ENCODE measurements at regions not wholly inside any gene's neighbourhood (a gene's known extent, or its start where the extent isn't known, plus 50 kb on each side); places are given as distances from the start of the nearest gene placed in this dataset.

DNA sequence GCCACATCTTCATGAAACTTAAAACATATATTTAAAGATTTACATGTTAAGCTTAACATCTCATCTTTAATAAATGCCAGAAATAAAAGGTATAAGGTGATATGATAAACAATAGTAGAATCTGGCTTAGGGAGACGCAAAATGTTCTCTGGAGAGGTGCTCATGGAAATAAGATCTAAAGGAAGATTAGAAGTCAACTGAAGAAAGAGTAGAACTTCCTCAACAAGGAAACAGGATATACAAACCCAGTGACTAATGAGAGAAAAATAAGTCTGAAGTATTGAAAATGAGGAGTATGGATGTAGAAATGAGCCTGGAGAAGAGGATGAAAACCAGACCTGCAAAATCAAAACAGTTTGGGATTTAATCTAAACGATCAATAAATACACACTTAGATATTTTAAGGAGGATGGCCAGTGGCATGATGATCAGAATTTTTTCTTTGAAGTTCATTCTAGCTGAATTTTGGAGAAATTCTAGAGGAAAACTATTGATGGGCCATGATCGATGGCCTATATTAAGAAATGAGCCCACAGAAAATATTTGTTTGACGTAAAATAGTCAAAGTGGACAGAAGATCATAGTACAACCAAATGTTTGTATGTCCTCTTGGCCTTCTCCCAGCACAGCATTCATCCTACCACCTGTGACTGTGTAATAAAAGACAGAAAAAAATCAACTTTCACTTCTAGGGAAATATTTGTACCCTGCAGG is 387.9 kb upstream of the PTBP2 start:
- in situ Hi-C loops (cut with HindIII; ENCODE audit: extremely low pct_ligation_motif_present, low pct_unique_long_range_greater_than_20kb) (no loop called here), intact Hi-C loops (cut with micrococcal nuclease; ENCODE audit: unreplicated experiment) (no loop called here)
- Histone ChIP-seq H3K4me3 (replicated peaks in 1 of 3; ENCODE audit: insufficient read depth in 1 of 3, low read depth in 2 of 3, low read length in 3 of 3) (no peak overlapping the region), H3K4me1 (ENCODE audit: insufficient read depth, low read length) (no peaks in the 10 kb centered on the region), H3K27me3 (ENCODE audit: control insufficient read depth in 1 of 2, insufficient read depth in 2 of 2, low read length in 2 of 2) (no peaks in the 10 kb centered on the region), H3K79me2 (ENCODE audit: insufficient read depth, low read length) (no peaks in the 10 kb centered on the region), H4K20me1 (ENCODE audit: insufficient read depth, low read length) (no peaks in the 10 kb centered on the region), H3K27ac (ENCODE audit: extremely low read length, insufficient read depth, low read length) (no peak overlapping the region), H2AFZ (ENCODE audit: low read length) (no peak overlapping the region), H3K36me3 (replicated peaks in 1 of 2; ENCODE audit: control insufficient read depth in 1 of 2, insufficient read depth in 2 of 2, low read length in 2 of 2) (no peaks in the 10 kb centered on the region), H3K9me3 (ENCODE audit: low read length) (no peaks in the 10 kb centered on the region), H3K9ac (ENCODE audit: insufficient read depth, low read depth, low read length) (no peak overlapping the region), H3K4me2 (ENCODE audit: low read depth, low read length) (no peak overlapping the region)
- DNase-seq (ENCODE audit: low spot score) (no peak), ATAC-seq (peak; percentile 35; the same call in 1 of the 3 replicates), FAIRE-seq (no peak)
- POLR2A ChIA-PET: no interaction called here
- 22% methylated on average over 4 of the region's 4 CpGs for WGBS (ENCODE audit: low lambda C conversion rate)
- CTCF ChIA-PET (ENCODE audit: low intra/inter-chr PET ratio, low total read pairs): no interaction called here
- no peak for TF ChIP-seq NFATC3 (CRISPR knock-in tag; IDR thresholded peaks at IDR 0.05)
- TF ChIP-seq KLF12 (CRISPR knock-in tag; IDR thresholded peaks at IDR 0.05; ENCODE audit: borderline replicate concordance): no peak
- no peak for TF ChIP-seq MTA1 (CRISPR knock-in tag; IDR thresholded peaks at IDR 0.05; ENCODE audit: borderline replicate concordance)
- no peak for TF ChIP-seq KDM5B (CRISPR knock-in tag; IDR thresholded peaks at IDR 0.05; ENCODE audit: borderline replicate concordance)
- no peak for TF ChIP-seq ETV5 (CRISPR knock-in tag; IDR thresholded peaks at IDR 0.05; ENCODE audit: borderline replicate concordance)
- TF ChIP-seq ZNF672 (CRISPR knock-in tag; IDR thresholded peaks at IDR 0.05): no peak
- no peak for TF ChIP-seq ATF5 (CRISPR knock-in tag; IDR thresholded peaks at IDR 0.05; ENCODE audit: low read depth)
- no peak for TF ChIP-seq THYN1 (CRISPR knock-in tag; IDR thresholded peaks at IDR 0.05; ENCODE audit: borderline replicate concordance, low read depth)
- no peak for TF ChIP-seq ZNF550 (CRISPR knock-in tag; IDR thresholded peaks at IDR 0.05; ENCODE audit: borderline replicate concordance)
- TF ChIP-seq, protein P1, sequence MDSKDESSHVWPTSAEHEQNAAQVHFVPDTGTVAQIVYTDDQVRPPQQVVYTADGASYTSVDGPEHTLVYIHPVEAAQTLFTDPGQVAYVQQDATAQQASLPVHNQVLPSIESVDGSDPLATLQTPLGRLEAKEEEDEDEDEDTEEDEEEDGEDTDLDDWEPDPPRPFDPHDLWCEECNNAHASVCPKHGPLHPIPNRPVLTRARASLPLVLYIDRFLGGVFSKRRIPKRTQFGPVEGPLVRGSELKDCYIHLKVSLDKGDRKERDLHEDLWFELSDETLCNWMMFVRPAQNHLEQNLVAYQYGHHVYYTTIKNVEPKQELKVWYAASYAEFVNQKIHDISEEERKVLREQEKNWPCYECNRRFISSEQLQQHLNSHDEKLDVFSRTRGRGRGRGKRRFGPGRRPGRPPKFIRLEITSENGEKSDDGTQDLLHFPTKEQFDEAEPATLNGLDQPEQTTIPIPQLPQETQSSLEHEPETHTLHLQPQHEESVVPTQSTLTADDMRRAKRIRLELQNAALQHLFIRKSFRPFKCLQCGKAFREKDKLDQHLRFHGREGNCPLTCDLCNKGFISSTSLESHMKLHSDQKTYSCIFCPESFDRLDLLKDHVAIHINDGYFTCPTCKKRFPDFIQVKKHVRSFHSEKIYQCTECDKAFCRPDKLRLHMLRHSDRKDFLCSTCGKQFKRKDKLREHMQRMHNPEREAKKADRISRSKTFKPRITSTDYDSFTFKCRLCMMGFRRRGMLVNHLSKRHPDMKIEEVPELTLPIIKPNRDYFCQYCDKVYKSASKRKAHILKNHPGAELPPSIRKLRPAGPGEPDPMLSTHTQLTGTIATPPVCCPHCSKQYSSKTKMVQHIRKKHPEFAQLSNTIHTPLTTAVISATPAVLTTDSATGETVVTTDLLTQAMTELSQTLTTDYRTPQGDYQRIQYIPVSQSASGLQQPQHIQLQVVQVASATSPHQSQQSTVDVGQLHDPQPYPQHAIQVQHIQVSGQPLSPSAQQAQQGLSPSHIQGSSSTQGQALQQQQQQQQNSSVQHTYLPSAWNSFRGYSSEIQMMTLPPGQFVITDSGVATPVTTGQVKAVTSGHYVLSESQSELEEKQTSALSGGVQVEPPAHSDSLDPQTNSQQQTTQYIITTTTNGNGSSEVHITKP (CRISPR knock-in tag; IDR thresholded peaks at IDR 0.05; ENCODE audit: low read depth): no peak
- no peak for TF ChIP-seq ZNF770 (CRISPR knock-in tag; IDR thresholded peaks at IDR 0.05)
- no peak for TF ChIP-seq ZKSCAN8 (CRISPR knock-in tag; IDR thresholded peaks at IDR 0.05; ENCODE audit: borderline replicate concordance)
- no TSS peak for BruUV-seq (replicated peaks)
